Activated CD8-positive, alpha-beta T cell treated with anti-CD3 and anti-CD28 coated beads for 36 hours (primary cell): ENCODE measurements at regions not wholly inside any gene's neighbourhood (a gene's known extent, or its start where the extent isn't known, plus 50 kb on each side); places are given as distances from the start of the nearest gene placed in this dataset.
"Not testable (repeated sequence)": the region's sequence is repeated elsewhere in the genome, so short reads cannot be mapped to it uniquely, and the experiment has no call there.

Experiments
- ATAC-seq: fragments of 200-7000 bp; cut with Tn5 transposase; one replicate; pipeline ENCODE4 v1.10.0; 2021; ENCODE audit warnings: mild to moderate bottlenecking, moderate library complexity
- CTCF ChIA-PET: fragments of 350-600 bp; sonication (Branson Sonifier 250); formaldehyde crosslinking; loops from one replicate; lab custom pipeline; 2021; ENCODE audit warnings: antibody characterized with exemption; lab: Charles Lee
- POLR2A ChIA-PET: fragments of 350-600 bp; sonication (Branson Sonifier 250); formaldehyde crosslinking; loops from one replicate; lab custom pipeline; 2021; ENCODE audit warnings: antibody characterized with exemption; lab: Charles Lee
- DNase-seq: peaks from one replicate; pipeline ENCODE4 v3.0.0-alpha.2; 2020
- H3K27ac Mint-ChIP-seq: one replicate; pipeline ENCODE4 v1.8.0; 2021; ENCODE audit warnings: mild to moderate bottlenecking, mixed read lengths
- H3K27me3 Mint-ChIP-seq: one replicate; pipeline ENCODE4 v1.8.0; 2021; ENCODE audit warnings: mixed read lengths
- H3K36me3 Mint-ChIP-seq: one replicate; pipeline ENCODE4 v1.8.0; 2021; ENCODE audit warnings: low read depth, mixed read lengths
- H3K4me1 Mint-ChIP-seq: one replicate; pipeline ENCODE4 v1.8.0; 2021; ENCODE audit warnings: low read depth, mixed read lengths
- H3K4me3 Mint-ChIP-seq: one replicate; pipeline ENCODE4 v1.8.0; 2021; ENCODE audit warnings: mild to moderate bottlenecking, moderate library complexity, mixed read lengths
- H3K9me3 Mint-ChIP-seq: one replicate; pipeline ENCODE4 v1.8.0; 2021; ENCODE audit warnings: mixed read lengths
- intact Hi-C: fragments of 100-400 bp; cut with micrococcal nuclease; formaldehyde crosslinking; loops from one replicate; pipeline ENCODE4 v1.10.0; 2022

DNA sequence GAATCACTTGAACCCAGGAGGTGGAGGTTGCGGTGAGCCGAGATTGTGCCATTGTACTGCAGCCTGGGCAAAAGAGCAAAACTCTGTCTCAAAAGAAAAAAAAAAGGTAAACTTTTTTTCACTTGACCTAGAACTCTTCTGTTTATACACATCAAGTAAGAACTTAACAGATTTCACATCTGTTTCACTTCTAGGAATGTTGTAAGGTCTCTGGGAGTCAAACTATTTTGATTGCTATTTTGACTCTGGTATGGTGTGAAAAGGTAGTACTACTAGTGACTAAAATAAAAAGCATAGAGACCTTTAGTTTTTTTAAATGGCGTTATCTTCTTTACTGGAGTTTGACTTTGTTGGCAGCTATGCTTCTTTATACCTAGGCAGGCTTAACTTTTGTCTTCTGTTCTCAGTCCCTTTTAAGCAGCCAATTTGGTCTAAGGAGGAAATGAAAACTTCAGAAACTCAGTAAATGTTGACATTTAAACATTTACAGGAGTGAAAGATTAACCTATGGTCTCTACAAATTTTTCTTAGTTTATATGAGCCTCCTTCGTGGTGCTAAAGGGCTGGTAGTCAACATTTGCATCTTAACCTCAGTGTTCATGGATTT, 84.7 kb downstream of the METTL2B start:
- H3K9me3 Mint-ChIP-seq, ATAC-seq, DNase-seq, H3K27me3 Mint-ChIP-seq, POLR2A ChIA-PET, CTCF ChIA-PET, H3K36me3 Mint-ChIP-seq, H3K4me3 Mint-ChIP-seq, intact Hi-C loops: not testable (repeated sequence)
- H3K27ac Mint-ChIP-seq: peak overlapping the region; percentile 42
- H3K4me1 Mint-ChIP-seq: peaks cover 23% of the 10 kb centered on the region

DNA sequence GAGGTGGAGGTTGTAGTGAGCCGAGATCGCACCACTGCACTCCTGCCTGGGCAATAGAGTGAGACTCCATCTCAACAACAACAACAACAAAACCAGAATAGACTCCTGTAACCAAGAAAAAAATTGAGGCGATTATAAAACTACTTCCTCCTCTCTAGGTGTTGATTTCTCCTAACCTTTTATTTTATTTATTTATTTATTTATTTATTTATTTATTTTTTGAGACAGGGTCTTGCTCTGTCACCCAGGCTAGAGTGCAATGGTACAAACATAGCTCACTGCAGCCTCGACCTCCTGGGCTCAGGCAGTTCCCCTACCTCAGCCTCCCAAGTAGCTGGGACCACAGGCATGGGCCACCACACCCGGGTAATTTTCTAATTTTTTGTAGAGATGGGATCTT, 86.2 kb downstream of the METTL2B start:
- H3K4me1 Mint-ChIP-seq: peaks cover 23% of the 10 kb centered on the region
- H3K4me3 Mint-ChIP-seq, H3K36me3 Mint-ChIP-seq, H3K27me3 Mint-ChIP-seq, POLR2A ChIA-PET, ATAC-seq, CTCF ChIA-PET, H3K27ac Mint-ChIP-seq, intact Hi-C loops, H3K9me3 Mint-ChIP-seq, DNase-seq: not testable (repeated sequence)

DNA sequence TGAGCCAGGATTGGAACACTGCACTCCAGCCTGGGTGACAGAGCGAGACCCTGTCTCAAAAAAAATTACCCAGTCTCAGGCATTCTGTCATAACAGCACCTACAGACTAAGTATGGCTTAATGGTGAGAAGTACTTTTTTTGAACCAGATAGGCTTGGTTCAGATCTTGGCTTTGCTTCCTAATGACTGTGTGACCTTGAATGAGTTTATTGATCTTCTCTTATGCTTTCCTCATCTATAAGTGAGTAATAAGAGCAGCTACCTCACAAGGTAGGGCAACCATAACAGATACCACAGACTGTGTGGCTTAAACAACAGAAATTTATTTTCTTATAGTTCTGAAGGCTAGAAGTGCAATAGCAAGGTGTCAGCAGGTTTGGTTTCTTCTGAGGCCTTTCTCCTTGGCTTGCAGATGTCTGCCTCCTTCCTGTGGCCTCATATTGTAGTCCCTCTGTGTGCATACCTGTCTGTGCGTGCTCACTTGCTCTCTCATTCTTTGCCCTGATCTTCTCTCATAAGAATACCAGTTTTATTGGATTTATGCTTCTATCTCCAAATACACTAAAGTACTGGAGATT, 87.7 kb downstream of the METTL2B start:
- intact Hi-C loops, H3K27ac Mint-ChIP-seq, H3K27me3 Mint-ChIP-seq, ATAC-seq, POLR2A ChIA-PET, H3K4me3 Mint-ChIP-seq, H3K9me3 Mint-ChIP-seq, DNase-seq, CTCF ChIA-PET: not testable (repeated sequence)
- peaks cover 14% of the 10 kb centered on the region for H3K36me3 Mint-ChIP-seq
- H3K4me1 Mint-ChIP-seq: peaks cover 23% of the 10 kb centered on the region

DNA sequence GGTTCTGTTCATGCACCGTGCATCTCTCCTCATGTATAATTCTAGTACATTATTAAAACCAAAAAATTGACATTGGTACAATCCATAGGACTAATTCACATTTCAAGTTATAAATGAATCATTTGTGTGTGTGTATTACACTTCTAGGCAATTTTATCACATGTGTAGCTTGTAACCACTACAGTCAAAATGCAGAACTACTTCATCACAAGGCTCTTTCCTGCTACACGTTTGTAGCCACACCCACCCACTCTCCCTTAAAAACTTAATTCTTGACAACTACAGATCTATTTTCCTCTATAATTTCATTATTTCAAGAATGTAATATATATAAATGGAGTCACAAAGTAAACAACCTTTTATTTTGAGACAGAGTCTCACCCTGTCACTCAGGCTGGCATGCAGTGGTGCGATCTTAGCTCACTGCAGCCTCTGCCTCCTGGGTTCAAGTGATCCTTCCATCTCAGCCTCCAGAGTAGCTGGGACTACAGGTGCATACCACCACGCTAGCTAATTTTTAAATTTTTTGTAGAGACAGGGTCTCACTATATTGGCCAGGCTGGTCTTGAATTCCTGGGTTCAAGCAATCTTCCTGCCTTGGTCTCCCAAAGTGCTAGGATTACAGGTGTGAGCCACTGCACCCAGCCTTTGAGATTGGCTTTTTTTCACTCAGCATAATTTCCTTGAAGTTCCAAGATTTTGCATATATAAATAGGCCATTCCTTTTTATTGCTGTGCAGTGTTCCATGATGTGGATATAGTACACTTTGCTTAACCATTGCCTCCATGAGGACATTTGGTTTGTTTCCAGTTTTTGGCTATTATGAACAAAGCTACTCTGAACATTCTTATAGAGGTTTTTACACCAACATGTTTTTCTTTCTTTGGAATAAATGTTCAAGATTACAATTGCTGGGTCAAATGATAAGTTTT, 88.7 kb downstream of the METTL2B start:
- H3K4me3 Mint-ChIP-seq, DNase-seq, POLR2A ChIA-PET, H3K9me3 Mint-ChIP-seq, intact Hi-C loops, CTCF ChIA-PET, ATAC-seq, H3K27me3 Mint-ChIP-seq: not testable (repeated sequence)
- H3K36me3 Mint-ChIP-seq: peaks cover 12% of the 10 kb centered on the region
- peak overlapping the region; percentile 28 for H3K27ac Mint-ChIP-seq
- H3K4me1 Mint-ChIP-seq: peaks cover 20% of the 10 kb centered on the region

GRCh38 chr7:128575277-128575676, 96.8 kb upstream of the GARIN1A start:
- intact Hi-C loops, H3K27ac Mint-ChIP-seq, H3K9me3 Mint-ChIP-seq, H3K27me3 Mint-ChIP-seq, H3K4me1 Mint-ChIP-seq, ATAC-seq, H3K4me3 Mint-ChIP-seq, DNase-seq, CTCF ChIA-PET: not testable (repeated sequence)
- POLR2A ChIA-PET: interaction anchor here (0.6 kb wide), 1 partner anchor 16 kb away, joined by 3 read pairs; no protein-coding TSS in a partner anchor
- H3K36me3 Mint-ChIP-seq: peaks cover 14% of the 10 kb centered on the region

GRCh38 chr7:128576953-128577352, 95.1 kb upstream of the GARIN1A start:
- peaks cover 13% of the 10 kb centered on the region for H3K36me3 Mint-ChIP-seq
- POLR2A ChIA-PET, DNase-seq, intact Hi-C loops, H3K4me3 Mint-ChIP-seq, H3K27ac Mint-ChIP-seq, H3K4me1 Mint-ChIP-seq, ATAC-seq, H3K27me3 Mint-ChIP-seq, CTCF ChIA-PET, H3K9me3 Mint-ChIP-seq: not testable (repeated sequence)

DNA sequence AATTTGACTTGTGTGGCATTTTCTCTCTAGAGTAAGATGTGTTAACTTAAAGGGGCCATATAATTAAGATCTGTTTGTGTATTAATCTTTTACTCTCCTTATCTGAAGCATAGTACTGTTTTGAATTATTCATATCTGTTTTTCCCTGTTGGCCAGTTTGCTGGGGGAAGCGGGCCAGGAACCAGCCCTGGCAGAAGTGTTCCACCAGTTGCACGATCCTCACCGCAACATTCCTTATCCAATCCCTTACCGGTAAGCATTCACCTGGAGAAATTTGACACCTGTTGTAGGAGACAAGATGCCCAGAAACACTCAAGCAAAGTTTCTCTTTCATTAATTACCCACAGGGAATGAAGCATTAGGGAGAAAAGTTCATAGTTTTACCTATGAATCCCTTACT, 92.2 kb upstream of the GARIN1A start:
- ATAC-seq, H3K27me3 Mint-ChIP-seq, H3K4me3 Mint-ChIP-seq, intact Hi-C loops, H3K9me3 Mint-ChIP-seq, CTCF ChIA-PET, H3K27ac Mint-ChIP-seq, H3K4me1 Mint-ChIP-seq, POLR2A ChIA-PET, DNase-seq: not testable (repeated sequence)
- H3K36me3 Mint-ChIP-seq: peaks cover 15% of the 10 kb centered on the region

- peaks cover 12% of the 10 kb centered on the region for H3K36me3 Mint-ChIP-seq
- intact Hi-C loops, H3K27me3 Mint-ChIP-seq, H3K4me3 Mint-ChIP-seq, H3K9me3 Mint-ChIP-seq, CTCF ChIA-PET, H3K4me1 Mint-ChIP-seq, H3K27ac Mint-ChIP-seq, ATAC-seq, DNase-seq, POLR2A ChIA-PET: not testable (repeated sequence)
Measured at GRCh38 chr7:128581100-128581499, 91.0 kb upstream of the GARIN1A start.

DNA sequence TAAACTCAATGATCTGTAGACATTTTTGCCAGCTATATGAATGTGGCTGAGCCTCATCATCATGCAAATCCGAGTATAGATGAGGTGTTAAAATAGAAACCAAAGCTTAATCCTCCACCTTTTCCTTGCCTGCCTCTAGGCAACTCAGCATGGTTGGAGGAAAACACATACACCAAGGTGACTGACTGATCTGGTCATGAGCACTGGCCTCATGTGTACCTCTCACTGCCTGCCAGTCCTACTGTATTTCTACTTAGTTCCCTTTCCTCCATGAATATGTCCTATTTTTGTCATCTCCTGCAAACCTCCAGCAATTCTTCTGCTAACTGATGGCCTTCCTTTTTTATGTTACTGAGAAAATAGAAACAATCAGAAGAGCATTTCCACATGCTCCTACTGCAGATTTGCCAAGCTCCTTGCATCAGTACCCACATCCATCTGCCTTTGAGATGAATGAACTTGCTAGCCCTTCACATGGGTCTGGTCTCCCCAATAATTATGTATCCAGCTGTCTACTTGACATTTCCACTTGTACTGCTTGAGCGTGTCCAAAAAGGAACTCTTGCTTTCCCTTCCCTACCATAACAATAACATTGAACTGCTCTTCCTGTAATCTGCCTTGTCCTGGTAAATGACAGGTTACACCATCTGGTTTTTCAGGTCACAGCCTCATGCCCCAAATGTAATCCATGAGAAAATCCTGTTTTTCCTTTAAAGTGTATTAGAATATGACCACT, 90.1 kb upstream of the GARIN1A start:
- H3K27ac Mint-ChIP-seq: not testable (repeated sequence)
- peaks cover 13% of the 10 kb centered on the region for H3K36me3 Mint-ChIP-seq

DNA sequence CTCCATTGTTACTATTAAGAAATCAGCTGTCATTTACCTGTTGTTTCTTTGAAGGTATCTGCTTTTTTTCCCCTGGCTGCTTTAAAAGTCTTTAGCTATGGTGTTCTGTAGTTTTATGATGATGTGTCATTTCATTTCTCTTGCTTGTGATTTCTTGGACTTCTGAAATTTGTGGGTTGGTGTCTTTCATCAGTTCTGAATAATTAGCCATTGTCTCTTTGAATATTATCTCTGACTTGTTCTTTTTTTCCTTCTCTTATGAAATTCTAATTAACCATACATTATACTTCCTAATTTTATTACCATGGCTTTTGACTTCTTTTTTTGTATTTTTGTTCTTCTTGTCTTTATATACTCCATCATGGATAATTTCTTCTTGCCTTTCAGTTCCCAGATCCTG, 85.4 kb upstream of the GARIN1A start:
- H3K4me1 Mint-ChIP-seq, H3K27me3 Mint-ChIP-seq, H3K9me3 Mint-ChIP-seq, CTCF ChIA-PET, ATAC-seq, DNase-seq, H3K4me3 Mint-ChIP-seq, intact Hi-C loops, POLR2A ChIA-PET, H3K27ac Mint-ChIP-seq: not testable (repeated sequence)
- H3K36me3 Mint-ChIP-seq: peaks cover 15% of the 10 kb centered on the region

More for the DNA sequence above, 90.1 kb upstream of the GARIN1A start:
- DNase-seq, POLR2A ChIA-PET, H3K9me3 Mint-ChIP-seq, H3K4me1 Mint-ChIP-seq, ATAC-seq, H3K4me3 Mint-ChIP-seq, H3K27me3 Mint-ChIP-seq, intact Hi-C loops, CTCF ChIA-PET: not testable (repeated sequence)
